HG02759 (cell line): ENCODE measurements at regions not wholly inside any gene's neighbourhood (a gene's known extent, or its start where the extent isn't known, plus 50 kb on each side); places are given as distances from the start of the nearest gene placed in this dataset.

ENCODE experiments used
- ATAC-seq: cut with Tn5 transposase; IDR thresholded peaks from one replicate; pipeline ENCODE4 v1.9.1; 2021; ENCODE audit warnings: mild to moderate bottlenecking, moderate library complexity; ENCODE audit not compliant: unreplicated experiment

DNA sequence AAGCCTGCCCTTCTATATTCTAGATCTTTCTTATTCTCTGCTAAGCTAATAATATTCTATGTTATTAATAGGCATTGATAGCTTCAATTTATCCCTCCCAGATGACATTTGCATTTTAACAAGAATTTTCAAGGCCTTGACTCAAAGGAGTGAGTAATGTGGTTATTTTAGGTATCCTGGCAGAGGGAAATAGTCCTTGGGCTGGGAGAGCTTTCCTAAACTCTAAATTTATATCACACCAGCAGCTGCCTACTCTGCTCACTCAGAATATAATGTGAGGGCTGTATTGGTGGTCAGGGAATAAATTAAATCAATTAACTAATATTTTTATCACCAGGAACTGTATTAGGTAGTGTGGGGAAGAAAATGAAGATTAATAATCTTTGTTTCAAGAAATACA lies 74.8 kb upstream of the ADAM23 start:
- ATAC-seq = no peak

DNA sequence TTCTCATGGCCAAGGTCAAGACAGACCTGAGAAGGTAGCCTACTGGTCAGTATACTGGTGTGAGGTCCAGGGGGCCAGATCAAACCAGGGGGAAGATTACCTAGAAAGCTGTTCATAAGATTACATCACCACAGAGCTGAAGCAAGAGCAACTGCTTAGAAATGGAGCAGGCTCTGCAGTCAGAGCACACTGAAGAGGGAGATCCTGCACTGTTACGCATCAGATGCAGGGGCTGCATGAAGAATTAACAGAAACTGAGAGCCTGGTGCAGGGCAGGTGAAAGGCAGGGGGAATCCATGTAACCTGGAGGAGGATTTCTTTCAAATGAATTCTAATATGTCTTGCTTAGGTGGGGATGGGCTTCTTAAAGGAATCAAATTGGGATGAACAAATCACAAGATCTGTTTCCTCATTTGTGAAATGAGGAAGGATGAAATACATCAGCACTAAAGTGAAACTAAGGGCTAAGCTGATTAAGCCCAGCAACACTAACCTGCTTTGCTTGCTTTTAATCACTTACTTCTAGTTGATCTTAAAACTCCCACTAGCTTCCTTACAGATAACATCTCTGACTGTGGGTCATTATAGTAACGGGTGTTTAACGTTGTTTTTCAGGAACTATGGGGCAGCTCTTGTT lies 74.3 kb upstream of the ADAM23 start:
- no peak for ATAC-seq

DNA sequence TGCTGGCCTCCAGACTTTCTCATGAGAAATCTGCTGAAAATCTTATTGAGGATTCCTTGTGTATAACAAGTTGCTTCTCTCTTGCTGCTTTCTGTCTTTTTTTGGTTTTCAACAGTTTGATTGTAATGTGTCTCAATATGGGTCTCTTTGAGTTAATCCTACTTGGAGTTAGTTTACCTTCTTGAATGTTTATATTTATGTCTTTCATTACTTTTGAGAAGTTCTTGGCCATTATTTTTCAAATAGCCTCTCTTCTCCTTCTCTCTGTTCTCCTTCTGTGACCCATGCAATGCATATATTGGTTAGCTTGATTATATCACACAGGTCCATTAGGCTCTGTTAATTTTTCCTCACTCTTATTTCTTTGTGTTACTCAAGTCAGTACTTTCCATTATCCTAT lies 67.4 kb upstream of the ADAM23 start:
- ATAC-seq = no peak

DNA sequence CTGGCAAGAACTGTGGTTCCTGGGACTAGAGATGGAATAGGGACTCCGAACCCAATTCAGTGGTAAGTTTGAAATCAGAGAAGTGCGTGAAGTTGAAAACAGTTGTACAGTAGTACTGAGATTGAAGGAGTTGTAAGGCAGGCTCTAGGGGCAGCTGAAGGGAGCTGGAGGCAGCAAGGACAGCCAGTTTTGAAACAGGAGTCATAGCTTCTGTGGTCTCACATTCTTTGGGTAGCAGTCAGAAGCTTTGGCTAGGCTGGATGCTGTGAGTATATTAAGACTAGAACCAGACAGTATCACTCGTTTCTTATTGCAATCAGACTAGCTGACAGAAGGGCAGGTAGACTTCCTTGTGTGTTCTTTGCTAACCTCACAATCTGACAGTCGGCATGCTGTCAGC lies 64.5 kb upstream of the ADAM23 start:
- no peak for ATAC-seq

DNA sequence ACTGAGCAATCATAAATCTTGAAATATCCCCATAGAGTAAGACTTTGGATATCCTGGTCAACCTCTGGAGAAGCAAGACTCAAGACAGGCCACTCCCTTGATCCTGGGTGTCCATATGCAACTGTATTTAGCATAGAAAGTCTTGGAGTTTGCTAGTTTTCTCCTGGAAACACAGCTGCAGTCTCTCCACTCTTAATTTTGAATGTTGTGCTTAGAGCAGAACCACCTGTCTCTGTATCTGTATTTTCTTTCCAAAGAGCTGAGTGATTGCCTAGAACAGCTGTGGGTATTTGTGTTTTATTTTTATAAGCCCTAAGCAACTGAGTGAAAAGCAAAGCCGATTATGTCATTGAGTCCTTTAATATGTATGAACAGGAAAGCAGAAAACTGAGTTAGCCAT lies 64.1 kb upstream of the ADAM23 start:
- no peak for ATAC-seq

DNA sequence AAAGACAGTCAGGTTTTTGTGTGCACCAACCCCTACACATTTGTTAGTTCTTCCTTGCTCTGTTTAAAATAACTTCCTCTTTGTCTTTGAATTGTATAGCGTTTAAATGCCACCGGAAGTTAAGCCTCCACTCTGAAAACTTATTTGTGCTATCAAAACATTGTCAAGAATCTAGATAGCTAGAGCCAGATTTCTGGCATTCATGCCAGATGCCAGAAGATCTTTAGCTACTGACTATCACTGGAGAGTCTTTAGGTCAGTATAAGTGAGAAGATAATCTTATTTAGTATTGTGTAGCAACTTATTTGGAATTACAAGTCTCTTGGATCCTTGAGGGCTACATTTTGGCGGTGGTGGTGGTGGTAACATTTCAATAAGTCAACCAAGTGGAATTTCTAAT lies 63.4 kb upstream of the ADAM23 start:
- no peak for ATAC-seq

DNA sequence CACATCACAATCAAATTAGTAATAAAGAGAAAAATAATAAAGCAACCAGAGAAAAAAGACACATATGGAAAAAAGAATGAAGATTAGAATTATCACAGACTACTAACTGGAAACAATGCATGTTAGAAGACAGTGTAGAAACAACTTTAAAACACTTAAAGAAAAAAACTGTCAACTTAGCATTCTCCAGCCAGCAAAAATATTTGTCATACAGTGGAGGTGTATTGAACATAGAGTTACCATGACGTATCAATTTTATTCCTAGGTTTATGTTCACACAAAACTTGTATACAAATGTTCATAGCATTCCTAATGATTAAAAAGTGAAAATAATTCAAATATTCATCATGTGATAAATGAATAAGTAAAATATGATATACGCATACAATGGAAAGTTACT lies 61.5 kb upstream of the ADAM23 start:
- no peak for ATAC-seq

DNA sequence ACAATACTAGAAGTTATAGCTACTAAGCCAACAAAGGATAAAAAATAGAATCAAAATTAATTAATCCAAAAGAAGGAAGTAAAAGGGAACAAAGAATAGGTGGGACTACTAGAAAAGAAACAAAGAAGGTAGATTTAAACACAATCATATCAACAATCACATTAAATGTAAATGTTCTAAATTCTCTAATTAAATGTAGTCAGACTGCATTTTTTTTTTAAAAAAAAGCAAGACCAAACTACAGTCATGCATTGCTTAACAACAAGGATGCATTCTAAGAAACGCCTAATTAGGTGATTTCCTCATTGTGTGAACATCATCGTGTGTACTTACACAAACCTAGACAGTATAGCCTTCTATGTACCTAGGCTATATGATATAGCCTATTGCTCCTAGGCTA lies 59.7 kb upstream of the ADAM23 start:
- no peak for ATAC-seq

DNA sequence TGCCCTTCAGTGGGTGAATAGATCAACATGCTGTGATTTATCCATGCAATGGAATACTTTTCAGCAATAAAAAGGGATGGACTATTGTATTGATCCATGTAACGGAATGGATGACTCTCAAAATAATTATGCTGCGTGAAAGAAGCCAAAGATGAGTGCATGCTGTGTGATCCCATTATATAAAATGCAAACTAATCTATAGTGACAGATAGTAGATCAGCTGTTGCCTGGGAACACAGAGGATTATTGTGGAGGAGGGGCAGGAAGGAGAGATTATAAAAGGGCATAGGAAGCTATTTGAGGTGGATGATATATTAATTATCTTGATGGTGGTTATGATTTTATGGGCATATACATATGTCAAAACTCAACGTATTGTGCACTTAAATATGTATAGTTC lies 55.5 kb upstream of the ADAM23 start:
- no peak for ATAC-seq

DNA sequence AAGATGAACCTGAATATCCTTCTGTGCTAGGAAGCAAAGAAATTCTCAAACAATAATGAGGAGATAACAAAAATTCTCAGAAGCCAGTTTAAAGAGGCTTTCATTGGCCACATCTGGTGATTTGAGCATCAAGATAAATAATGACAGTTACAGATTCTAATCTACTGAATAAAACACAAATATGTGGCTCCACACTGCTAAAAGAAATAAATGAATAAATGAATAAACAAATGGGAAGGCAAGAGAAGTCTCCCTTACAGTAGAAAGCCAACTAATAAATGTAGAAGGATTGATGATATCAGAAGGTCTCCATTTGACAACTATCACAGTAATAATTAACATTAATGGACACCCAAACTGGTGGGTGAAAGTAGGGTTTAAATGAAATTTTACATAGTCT lies 54.6 kb upstream of the ADAM23 start:
- ATAC-seq = no peak

DNA sequence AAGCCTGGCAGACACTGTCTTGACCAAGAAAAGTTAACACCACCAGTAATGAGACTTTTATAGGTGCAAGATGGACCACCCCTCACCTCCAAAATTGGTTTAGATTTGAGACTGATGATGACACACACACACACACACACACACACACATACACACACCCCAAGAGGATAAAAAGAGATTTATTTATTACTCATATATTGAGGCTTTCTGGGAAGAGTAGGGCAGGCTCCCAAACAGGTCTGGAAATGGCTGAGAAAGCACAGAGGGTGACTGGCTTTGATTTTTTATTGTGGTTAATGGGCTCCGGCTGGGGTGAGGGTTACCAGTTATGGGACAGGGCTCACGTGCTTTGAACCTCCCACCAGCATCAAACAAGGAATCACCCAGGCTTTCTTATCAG lies 54.2 kb upstream of the ADAM23 start:
- no peak for ATAC-seq

DNA sequence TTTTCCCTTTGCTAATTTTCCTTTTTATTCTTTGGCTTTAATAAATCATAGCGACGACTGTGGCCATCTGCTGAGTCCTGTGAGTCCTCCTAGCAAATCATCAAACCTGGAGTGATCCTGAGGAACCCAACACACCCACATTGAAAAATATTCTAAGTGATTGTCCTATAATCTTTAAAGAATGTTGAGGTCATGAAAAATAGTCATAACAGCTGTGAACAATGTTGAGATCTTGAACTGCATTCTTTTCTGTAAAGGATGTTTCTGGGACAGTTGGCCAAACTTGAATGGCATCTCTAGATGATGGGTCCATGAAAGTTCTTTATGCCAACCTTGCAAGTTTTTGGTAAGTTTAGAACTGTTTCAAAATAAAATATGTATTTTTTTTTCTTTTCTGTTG lies 53.2 kb upstream of the ADAM23 start:
- no peak for ATAC-seq

DNA sequence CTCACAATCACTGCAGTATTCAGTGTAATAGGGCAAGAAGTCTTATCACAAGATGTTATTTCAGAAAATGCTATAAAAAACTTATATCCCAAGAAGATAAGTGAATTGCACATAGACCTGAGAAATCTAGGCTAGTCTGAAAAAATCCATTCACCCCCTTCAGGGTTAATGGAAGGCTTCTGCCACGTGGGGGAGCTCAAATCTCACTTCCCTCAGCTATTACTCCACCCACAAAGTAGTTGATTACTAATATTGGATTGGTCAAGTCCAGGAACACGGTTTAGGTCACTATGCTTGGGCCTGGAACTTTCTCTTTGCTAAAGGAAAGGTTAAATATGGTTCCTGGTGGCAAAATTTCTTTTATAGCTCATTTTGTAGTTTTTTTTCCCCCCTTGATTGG lies 51.2 kb upstream of the ADAM23 start:
- peak; percentile 98 for ATAC-seq
